Kidney (tissue), 13 donors: ENCODE measurements at regions not wholly inside any gene's neighbourhood (a gene's known extent, or its start where the extent isn't known, plus 50 kb on each side); places are given as distances from the start of the nearest gene placed in this dataset.
"Not testable (repeated sequence)": the region's sequence is repeated elsewhere in the genome, so short reads cannot be mapped to it uniquely, and the experiment has no call there.

Experiments
- DNase-seq, 5 donors: peaks; one replicate each; pipeline ENCODE4 v3.0.0-alpha.2; 2013 to 2020
- FAIRE-seq: peaks from 2 replicates; lab custom pipeline; 2012; peaks lifted over from hg19 to GRCh38; lab: Jason Lieb, UNC
- H3K27ac ChIP-seq, 2 donors: one replicate each; pipeline ENCODE4 v1.7.0; 2013; ENCODE audit warnings: low read depth in 2 of 2, low read length in 2 of 2, inconsistent platforms in 1 of 2
- H3K27me3 ChIP-seq: one replicate; pipeline ENCODE4 v1.7.1; 2013; ENCODE audit warnings: low read length, inconsistent platforms; ENCODE audit not compliant: control insufficient read depth, insufficient read depth
- H3K36me3 ChIP-seq, 3 donors: one replicate each; pipeline versions ENCODE4 v1.7.0 to v1.7.1; 2013; ENCODE audit warnings: low read length in 3 of 3, control low read depth in 1 of 3, inconsistent platforms in 1 of 3; ENCODE audit not compliant: insufficient read depth in 3 of 3, control insufficient read depth in 2 of 3
- H3K4me1 ChIP-seq, 3 donors: one replicate each; pipeline versions ENCODE4 v1.7.0 to v1.7.1; 2013; ENCODE audit warnings: low read length in 3 of 3, inconsistent platforms in 1 of 3, low read depth in 1 of 3; ENCODE audit not compliant: control insufficient read depth in 2 of 3, insufficient read depth in 2 of 3
- H3K4me3 ChIP-seq, 3 donors: one replicate each; pipeline versions ENCODE4 v1.7.0 to v1.8.1; 2013; ENCODE audit warnings: low read length in 3 of 3, control low read depth in 1 of 3, inconsistent platforms in 1 of 3
- H3K9ac ChIP-seq, 3 donors: one replicate each; pipeline versions ENCODE4 v1.7.0 to v1.7.1; 2013; ENCODE audit warnings: low read length in 3 of 3, control low read depth in 1 of 3, inconsistent platforms in 1 of 3
- H3K9me3 ChIP-seq, 3 donors: one replicate each; pipeline versions ENCODE4 v1.7.0 to v1.7.1; 2013; ENCODE audit warnings: low read length in 3 of 3, control low read depth in 1 of 3, inconsistent platforms in 1 of 3; ENCODE audit not compliant: control insufficient read depth in 2 of 3, insufficient read depth in 1 of 3
- CTCF ChIP-seq: IDR thresholded peaks from 3 replicates; pipeline ENCODE4 v1.5.1; 2012; ENCODE audit warnings: mild to moderate bottlenecking, moderate library complexity, borderline replicate concordance; ENCODE audit not compliant: insufficient read depth; ENCODE audit errors: extremely low read depth
- intact Hi-C: fragments of 100-400 bp; cut with DNase I; formaldehyde crosslinking; loops from one replicate; pipeline ENCODE4 v1.11.1; 2022
- donor health status: control.
- donor health status: control.
- donor health status: control.
- donor health status: control.
- donor health status: control.
- donor health status: DM: yes; HTN: yes; CAD: no.
- donor health status: Normal renal cell carcinoma (clear cell type).

GRCh38 chr22:11253000-11253511 lies 4274.9 kb upstream of the OR11H1 start:
- H3K4me1 ChIP-seq, result no peaks in the 10 kb centered on the region
- intact Hi-C loops, result no loop called here
- H3K9me3 ChIP-seq, result no peaks in the 10 kb centered on the region
- no peak for FAIRE-seq
- no peak overlapping the region for H3K9ac ChIP-seq
- DNase-seq, result peak in 2 of 5 donors; percentile 22 to 58
- H3K36me3 ChIP-seq, result no peaks in the 10 kb centered on the region
- no peak for TF ChIP-seq CTCF
- H3K4me3 ChIP-seq, result no peak overlapping the region
- no peak overlapping the region for H3K27ac ChIP-seq
- no peaks in the 10 kb centered on the region for H3K27me3 ChIP-seq

- H3K4me1 ChIP-seq, H3K36me3 ChIP-seq, H3K9ac ChIP-seq, intact Hi-C loops, H3K9me3 ChIP-seq, H3K4me3 ChIP-seq, H3K27ac ChIP-seq, H3K27me3 ChIP-seq, FAIRE-seq: not testable (repeated sequence)
- peak in 1 of 5 donors; percentile 43 for DNase-seq
Observed at GRCh38 chr22:11270981-11271380, 4257.0 kb upstream of the OR11H1 start.

DNA sequence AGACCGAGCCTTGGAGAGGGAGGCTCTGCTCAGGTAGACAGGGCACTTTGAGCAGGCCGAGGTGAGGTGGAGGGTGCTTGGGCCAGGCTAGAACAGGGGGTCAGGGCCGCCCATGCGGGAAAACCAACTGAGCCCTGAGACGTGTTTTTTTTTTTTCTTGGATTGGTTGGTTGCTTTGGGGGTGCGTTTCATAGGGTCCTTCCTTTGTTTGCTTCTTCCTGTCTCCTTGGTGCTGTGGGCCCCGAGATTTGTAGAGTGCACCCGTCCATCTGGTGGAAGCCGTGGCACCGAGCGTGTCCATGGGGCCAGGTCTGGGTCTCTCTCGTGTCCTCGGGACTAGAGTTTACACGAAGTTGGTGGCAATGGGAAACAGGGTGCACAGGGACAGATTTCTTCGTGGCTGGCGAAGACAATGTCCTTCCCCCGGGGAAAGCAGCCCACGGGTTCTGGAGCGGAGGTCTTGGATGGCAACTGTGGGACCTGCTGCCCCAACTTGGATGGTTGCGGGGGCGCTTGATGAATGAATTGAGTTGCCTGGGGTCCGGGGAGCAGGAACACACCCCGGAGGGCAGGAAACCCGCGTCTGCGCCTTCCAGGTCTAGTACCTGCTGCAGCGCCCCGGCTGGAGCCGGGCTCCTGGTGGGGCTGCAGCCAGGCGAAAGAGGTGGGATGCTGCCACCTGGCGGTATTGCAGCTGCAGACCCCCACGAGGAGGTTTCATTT lies 4242.7 kb upstream of the OR11H1 start:
- H3K4me3 ChIP-seq, H3K9me3 ChIP-seq, H3K4me1 ChIP-seq, FAIRE-seq, H3K27me3 ChIP-seq, H3K27ac ChIP-seq, H3K36me3 ChIP-seq, intact Hi-C loops, H3K9ac ChIP-seq: not testable (repeated sequence)
- DNase-seq, result peak in 2 of 5 donors; percentile 29 to 72

DNA sequence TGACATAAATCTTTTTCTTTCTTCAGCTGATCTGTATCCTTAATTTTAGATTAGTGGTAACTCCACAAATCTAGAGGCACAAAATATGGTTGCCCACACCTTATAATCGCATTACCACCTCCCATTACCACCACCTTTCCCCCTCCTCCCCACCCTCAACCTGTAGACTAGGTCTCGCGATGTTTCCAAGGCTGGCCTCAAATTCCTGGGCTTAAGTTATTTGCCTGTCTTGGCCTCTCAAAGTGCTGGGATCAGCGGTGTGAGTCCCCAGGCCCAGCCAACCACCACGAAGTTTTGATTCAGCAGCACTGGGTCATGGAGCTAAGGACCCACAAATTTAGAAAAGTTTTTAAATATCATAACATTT lies 4242.2 kb upstream of the OR11H1 start:
- H3K9ac ChIP-seq, H3K27ac ChIP-seq, H3K36me3 ChIP-seq, FAIRE-seq, H3K4me1 ChIP-seq, H3K27me3 ChIP-seq, H3K4me3 ChIP-seq, intact Hi-C loops, H3K9me3 ChIP-seq: not testable (repeated sequence)
- peak in 1 of 5 donors; percentile 16 for DNase-seq

- FAIRE-seq, intact Hi-C loops: not testable (repeated sequence)
Observed at GRCh38 chr22:11288246-11289220, 4239.5 kb upstream of the OR11H1 start.

DNA sequence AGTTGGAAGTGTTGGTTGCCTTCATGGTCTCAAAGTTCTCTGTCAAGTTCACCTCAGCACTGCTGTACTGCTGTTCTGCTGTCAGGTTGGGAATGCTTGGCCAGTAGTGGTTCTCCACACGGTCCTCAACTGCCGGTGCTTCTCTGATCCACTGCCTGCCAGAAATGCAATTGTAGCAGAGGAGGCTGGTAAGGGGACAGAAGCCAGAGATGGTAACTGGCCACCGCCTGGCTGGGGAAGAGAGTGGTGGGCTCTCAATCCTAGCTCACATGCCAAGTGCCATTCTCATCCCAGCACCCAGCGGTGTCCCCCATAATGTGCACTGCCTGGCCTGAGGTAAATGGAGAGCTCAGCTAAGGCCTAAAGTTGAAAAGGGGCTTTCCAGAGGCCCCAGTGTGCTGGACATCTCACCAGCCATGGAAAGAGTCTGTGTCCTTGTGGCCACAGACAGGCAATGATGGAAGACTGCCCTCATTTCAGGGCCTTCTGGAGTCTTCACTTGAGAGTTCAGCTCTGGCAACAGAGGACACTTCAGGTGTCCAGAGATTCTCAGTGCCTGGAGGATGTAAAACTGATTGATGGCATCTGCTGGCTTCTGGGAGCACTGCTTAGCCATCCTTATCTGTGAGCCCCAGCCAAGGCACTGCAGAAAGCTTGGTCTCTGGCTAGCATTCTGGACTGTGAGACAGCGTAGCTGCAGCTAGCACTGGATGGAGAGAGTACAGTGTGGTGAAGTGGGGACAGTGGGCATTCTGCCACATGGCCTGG lies 4229.7 kb upstream of the OR11H1 start:
- H3K27ac ChIP-seq, H3K4me3 ChIP-seq, DNase-seq, H3K36me3 ChIP-seq, H3K27me3 ChIP-seq, intact Hi-C loops, FAIRE-seq, H3K9me3 ChIP-seq, H3K4me1 ChIP-seq, H3K9ac ChIP-seq: not testable (repeated sequence)

More at GRCh38 chr22:11288246-11289220, 4239.5 kb upstream of the OR11H1 start:
- not testable (repeated sequence) for H3K27me3 ChIP-seq, H3K36me3 ChIP-seq, H3K27ac ChIP-seq, H3K4me1 ChIP-seq, H3K4me3 ChIP-seq, H3K9ac ChIP-seq, H3K9me3 ChIP-seq
- peak in 1 of 5 donors; percentile 21 for DNase-seq

GRCh38 chr22:11302427-11302826 lies 4225.6 kb upstream of the OR11H1 start:
- H3K9me3 ChIP-seq, H3K36me3 ChIP-seq: not testable (repeated sequence)

More at GRCh38 chr22:11302427-11302826, 4225.6 kb upstream of the OR11H1 start:
- DNase-seq, FAIRE-seq, H3K27me3 ChIP-seq, intact Hi-C loops, H3K9ac ChIP-seq, H3K27ac ChIP-seq, H3K4me3 ChIP-seq, H3K4me1 ChIP-seq: not testable (repeated sequence)
